GM12872 (cell line): ENCODE measurements at regions not wholly inside any gene's neighbourhood (a gene's known extent, or its start where the extent isn't known, plus 50 kb on each side); places are given as distances from the start of the nearest gene placed in this dataset.

Source experiments
- CTCF ChIP-seq: IDR thresholded peaks from 3 replicates; pipeline ENCODE4 v1.5.1; 2011; ENCODE audit warnings: low read depth, mild to moderate bottlenecking, low read length, moderate library complexity; ENCODE audit not compliant: insufficient read depth

GRCh38 chr15:92845126-92845508, 55.0 kb upstream of the CHD2 start:
- TF ChIP-seq CTCF = no peak

GRCh38 chr15:92846741-92847140, 53.4 kb upstream of the CHD2 start:
- no peak for TF ChIP-seq CTCF

GRCh38 chr15:92847841-92848240, 52.3 kb upstream of the CHD2 start:
- no peak for TF ChIP-seq CTCF

GRCh38 chr15:92848464-92848851, 51.7 kb upstream of the CHD2 start:
- no peak for TF ChIP-seq CTCF

GRCh38 chr15:92848852-92849598, 51.1 kb upstream of the CHD2 start:
- no peak for TF ChIP-seq CTCF
